ENCODE measurements at regions not wholly inside any gene's neighbourhood (a gene's known extent, or its start where the extent isn't known, plus 50 kb on each side); places are given as distances from the start of the nearest gene placed in this dataset.

GRCh38 chr2:187922846-187923245 lies 368.6 kb upstream of the TFPI start:
- H2BK5ac ChIP-seq (ENCODE audit: low read depth, low read length, poor library complexity, severe bottlenecking) = no peak overlapping the region
- intact Hi-C loops (cut with micrococcal nuclease) = no loop called here
- no CpG with 5 or more reads among the region's 2 CpGs for WGBS, 2 experiments (ENCODE audit: extremely low coverage in 2 of 2, insufficient read length in 1 of 2)
- H3K23ac ChIP-seq (ENCODE audit: low read depth, low read length) = no peak overlapping the region
- no peaks in the 10 kb centered on the region; the same call in 1 of the 2 replicates for H3K4me1 ChIP-seq (ENCODE audit: control insufficient read depth, insufficient read depth, low read length)
- H3K4me2 ChIP-seq (ENCODE audit: low read depth, low read length) = no peak overlapping the region
- H3K9me3 ChIP-seq (ENCODE audit: control insufficient read depth, insufficient read depth, low read length) = no peaks in the 10 kb centered on the region
- no peak overlapping the region for H3K27ac ChIP-seq (ENCODE audit: insufficient read depth, low read length)
- no peak overlapping the region for H3K9ac ChIP-seq (ENCODE audit: low read depth, low read length)
- no peak overlapping the region for H3K4ac ChIP-seq (ENCODE audit: low read depth, low read length)
- H2AK9ac ChIP-seq (replicated peaks; ENCODE audit: low read depth, low read length, poor library complexity) = no peak overlapping the region
- no peak overlapping the region for H2AFZ ChIP-seq (replicated peaks; ENCODE audit: low read length, poor library complexity)
- H3K14ac ChIP-seq (replicated peaks; ENCODE audit: low read depth, low read length) = no peak overlapping the region
- no TSS peak for BruUV-seq (replicated peaks)
- no peak; the same call in 1 of the 2 replicates for ATAC-seq (ENCODE audit: low read depth)
- no peak overlapping the region for H4K5ac ChIP-seq (ENCODE audit: low read depth, low read length)
- H2BK15ac ChIP-seq (ENCODE audit: low read depth, low read length) = no peak overlapping the region
- H3K27me3 ChIP-seq (ENCODE audit: control insufficient read depth, insufficient read depth, low read length) = no peaks in the 10 kb centered on the region
- no peaks in the 10 kb centered on the region for H3K9me1 ChIP-seq (ENCODE audit: insufficient read depth, low read length)
- peak; percentile 4 for DNase-seq
- CTCF ChIA-PET = interaction anchor here (0.6 kb wide), 2 partner anchors 85 to 313 kb away, joined by 3 to 6 read pairs; no protein-coding TSS in a partner anchor
- no peaks in the 10 kb centered on the region for H3K79me1 ChIP-seq (ENCODE audit: low read depth in 1 of 2, low read length in 2 of 2)
- no peak overlapping the region for H3K18ac ChIP-seq (ENCODE audit: low read depth, low read length)
- POLR2A ChIA-PET (ENCODE audit: unreplicated experiment) = no interaction called here
- H2BK20ac ChIP-seq (ENCODE audit: low read depth, low read length) = no peak overlapping the region
- no peak overlapping the region for H2AK5ac ChIP-seq (ENCODE audit: low read depth, low read length)
- H4K20me1 ChIP-seq (ENCODE audit: insufficient read depth, low read length) = no peaks in the 10 kb centered on the region
- H3K56ac ChIP-seq (ENCODE audit: extremely low read depth, insufficient read depth, low read length) = no peak overlapping the region
- no peak for TF ChIP-seq RCOR1 (IDR thresholded peaks at IDR 0.05; ENCODE audit: insufficient replicate concordance, low read length)
- no peak for TF ChIP-seq CEBPB (IDR thresholded peaks at IDR 0.05; ENCODE audit: low read depth, low read length)
- no peak for TF ChIP-seq MXI1 (IDR thresholded peaks at IDR 0.05; ENCODE audit: borderline replicate concordance, low read depth, low read length)
- TF ChIP-seq FOS (IDR thresholded peaks at IDR 0.05; ENCODE audit: low read depth, low read length) = no peak
- no peak for TF ChIP-seq CTCF (conservative IDR thresholded peaks at IDR 0.05; ENCODE audit: low read depth, low read length)
- TF ChIP-seq, protein P1, sequence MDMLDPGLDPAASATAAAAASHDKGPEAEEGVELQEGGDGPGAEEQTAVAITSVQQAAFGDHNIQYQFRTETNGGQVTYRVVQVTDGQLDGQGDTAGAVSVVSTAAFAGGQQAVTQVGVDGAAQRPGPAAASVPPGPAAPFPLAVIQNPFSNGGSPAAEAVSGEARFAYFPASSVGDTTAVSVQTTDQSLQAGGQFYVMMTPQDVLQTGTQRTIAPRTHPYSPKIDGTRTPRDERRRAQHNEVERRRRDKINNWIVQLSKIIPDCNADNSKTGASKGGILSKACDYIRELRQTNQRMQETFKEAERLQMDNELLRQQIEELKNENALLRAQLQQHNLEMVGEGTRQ (IDR thresholded peaks at IDR 0.05; ENCODE audit: low read depth, low read length) = no peak
- TF ChIP-seq MAZ (IDR thresholded peaks at IDR 0.05; ENCODE audit: borderline replicate concordance, low read depth, low read length) = no peak
- no peak for TF ChIP-seq RFX5 (IDR thresholded peaks at IDR 0.05; ENCODE audit: low read depth, low read length)
- no peak for TF ChIP-seq SMC3 (IDR thresholded peaks at IDR 0.05; ENCODE audit: low read depth, low read length)
- no peak for TF ChIP-seq ELK1 (IDR thresholded peaks at IDR 0.05; ENCODE audit: borderline replicate concordance, low read depth, low read length)
- no peak for TF ChIP-seq POLR2A (IDR thresholded peaks at IDR 0.05; ENCODE audit: low read depth, low read length)
- TF ChIP-seq RAD21 (IDR thresholded peaks at IDR 0.05; ENCODE audit: low read length) = no peak
- no peak for TF ChIP-seq MAFK (IDR thresholded peaks at IDR 0.05; ENCODE audit: low read depth, low read length)
- no peak for TF ChIP-seq BHLHE40 (IDR thresholded peaks at IDR 0.05; ENCODE audit: low read depth, low read length)
- no peak for TF ChIP-seq CHD1 (IDR thresholded peaks at IDR 0.05; ENCODE audit: low read depth, low read length)
- no peak for TF ChIP-seq NFE2L2 (IDR thresholded peaks at IDR 0.05; ENCODE audit: low read depth, low read length)
- H2BK120ac ChIP-seq (ENCODE audit: low read depth, low read length) = no peak overlapping the region
- dilution Hi-C loops (cut with HindIII; ENCODE audit: low sequenced_read_pairs, unreplicated experiment) = no loop called here
- H3K36me3 ChIP-seq (ENCODE audit: control insufficient read depth, insufficient read depth, low read length) = no peaks in the 10 kb centered on the region
- H4K91ac ChIP-seq (ENCODE audit: insufficient read depth, low read depth, low read length) = no peak overlapping the region
- no peak overlapping the region for H3K4me3 ChIP-seq (ENCODE audit: insufficient read depth, low read depth, low read length)
- H4K8ac ChIP-seq (ENCODE audit: low read depth in 2 of 2, low read length in 2 of 2) = no peak overlapping the region
- in situ Hi-C loops (cut with MboI; ENCODE audit: low sequenced_read_pairs) = no loop called here
